Mammary epithelial cell (primary cell): ENCODE measurements at regions not wholly inside any gene's neighbourhood (a gene's known extent, or its start where the extent isn't known, plus 50 kb on each side); places are given as distances from the start of the nearest gene placed in this dataset.

Source experiments
- EZH2 ChIP-seq: IDR thresholded peaks from 2 replicates; pipeline ENCODE4 v1.6.1; 2012; ENCODE audit warnings: low read length, inconsistent platforms, borderline replicate concordance
- TF ChIP-seq, protein P1 (sequence below), 2 donors: IDR thresholded peaks in 1 of 2; conservative IDR thresholded peaks in 1 of 2; 2 replicates each; pipeline ENCODE4 v1.5.1; 2011 to 2012; ENCODE audit warnings: inconsistent platforms in 2 of 2, low read length in 2 of 2, mild to moderate bottlenecking in 2 of 2, control low read depth in 1 of 2, low read depth in 1 of 2; ENCODE audit not compliant: insufficient read depth in 1 of 2; ENCODE audit errors: extremely low read depth in 1 of 2

DNA sequence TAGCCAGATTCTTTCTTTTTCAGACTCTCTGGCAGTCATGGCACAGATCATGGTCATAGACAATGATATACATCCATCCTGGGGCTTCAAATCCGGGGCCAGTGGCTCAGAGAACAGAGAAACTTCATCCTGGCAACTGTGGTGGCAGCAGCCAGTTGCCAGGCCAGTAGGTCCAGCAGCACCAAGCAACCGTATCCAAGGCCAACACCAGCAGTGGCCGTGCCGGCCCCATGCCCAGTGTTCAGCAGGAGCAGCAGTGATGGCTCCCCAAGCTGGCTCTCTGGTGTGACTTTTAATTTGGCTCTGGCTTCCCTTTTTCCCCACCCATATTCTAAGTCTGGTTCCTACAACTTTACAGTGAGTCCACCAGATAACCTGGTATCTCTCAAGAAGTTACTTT lies 300.5 kb downstream of the DEPDC1B start:
- TF ChIP-seq, protein P1, sequence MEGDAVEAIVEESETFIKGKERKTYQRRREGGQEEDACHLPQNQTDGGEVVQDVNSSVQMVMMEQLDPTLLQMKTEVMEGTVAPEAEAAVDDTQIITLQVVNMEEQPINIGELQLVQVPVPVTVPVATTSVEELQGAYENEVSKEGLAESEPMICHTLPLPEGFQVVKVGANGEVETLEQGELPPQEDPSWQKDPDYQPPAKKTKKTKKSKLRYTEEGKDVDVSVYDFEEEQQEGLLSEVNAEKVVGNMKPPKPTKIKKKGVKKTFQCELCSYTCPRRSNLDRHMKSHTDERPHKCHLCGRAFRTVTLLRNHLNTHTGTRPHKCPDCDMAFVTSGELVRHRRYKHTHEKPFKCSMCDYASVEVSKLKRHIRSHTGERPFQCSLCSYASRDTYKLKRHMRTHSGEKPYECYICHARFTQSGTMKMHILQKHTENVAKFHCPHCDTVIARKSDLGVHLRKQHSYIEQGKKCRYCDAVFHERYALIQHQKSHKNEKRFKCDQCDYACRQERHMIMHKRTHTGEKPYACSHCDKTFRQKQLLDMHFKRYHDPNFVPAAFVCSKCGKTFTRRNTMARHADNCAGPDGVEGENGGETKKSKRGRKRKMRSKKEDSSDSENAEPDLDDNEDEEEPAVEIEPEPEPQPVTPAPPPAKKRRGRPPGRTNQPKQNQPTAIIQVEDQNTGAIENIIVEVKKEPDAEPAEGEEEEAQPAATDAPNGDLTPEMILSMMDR (conservative IDR thresholded peaks at IDR 0.05 in 1 of 2, IDR thresholded peaks at IDR 0.05 in 1 of 2; ENCODE audit: extremely low read depth in 1 of 2, insufficient read depth in 1 of 2, low read depth in 1 of 2, low read length in 2 of 2): no peak
- TF ChIP-seq EZH2: no peak
